GM12878 (cell line): ENCODE measurements at regions not wholly inside any gene's neighbourhood (a gene's known extent, or its start where the extent isn't known, plus 50 kb on each side); places are given as distances from the start of the nearest gene placed in this dataset.

ENCODE experiments used
- BACH1 ChIP-seq: fragments of 450-650 bp; IDR thresholded peaks from 2 replicates; pipeline ENCODE4 v1.6.1; 2017; ENCODE audit warnings: mild to moderate bottlenecking, borderline replicate concordance
- CHD1 ChIP-seq: IDR thresholded peaks from 2 replicates; pipeline ENCODE4 v1.6.1; 2012; ENCODE audit warnings: low read depth, low read length, improper control_type of control experiment
- ESRRA ChIP-seq: IDR thresholded peaks from 2 replicates; pipeline ENCODE4 v1.6.1; 2012; ENCODE audit warnings: mild to moderate bottlenecking, low read length, improper control_type of control experiment
- EZH2 ChIP-seq: IDR thresholded peaks from 2 replicates; pipeline ENCODE4 v1.6.1; 2012; ENCODE audit warnings: low read depth, mild to moderate bottlenecking, control low read depth, inconsistent platforms, low read length, borderline replicate concordance; ENCODE audit not compliant: control insufficient read depth
- JUNB ChIP-seq: IDR thresholded peaks from 2 replicates; pipeline ENCODE4 v1.6.1; 2016; ENCODE audit warnings: antibody characterized with exemption, mild to moderate bottlenecking
- KDM1A ChIP-seq: fragments of 200-600 bp; sonication (generic); IDR thresholded peaks from 2 replicates; pipeline ENCODE4 v1.6.1; 2016; ENCODE audit warnings: borderline replicate concordance
- MTA2 ChIP-seq: fragments of 450-650 bp; IDR thresholded peaks from 2 replicates; pipeline ENCODE4 v1.6.1; 2016; ENCODE audit warnings: low read depth, mild to moderate bottlenecking, moderate library complexity
- RAD21 ChIP-seq: IDR thresholded peaks from 2 replicates; pipeline ENCODE4 v1.6.1; 2011; ENCODE audit warnings: mild to moderate bottlenecking, low read depth, low read length, moderate library complexity; ENCODE audit not compliant: insufficient read depth
- RUNX3 ChIP-seq: IDR thresholded peaks from 2 replicates; pipeline ENCODE4 v1.6.1; 2012; ENCODE audit warnings: low read length, inconsistent platforms
- TF ChIP-seq, protein P1 (sequence below): IDR thresholded peaks from 2 replicates; pipeline ENCODE4 v1.6.1; 2011; ENCODE audit warnings: low read depth, mild to moderate bottlenecking, low read length, moderate library complexity, borderline replicate concordance; ENCODE audit errors: extremely low read depth
- TF ChIP-seq, protein P2 (sequence below), 3 experiments: IDR thresholded peaks in 2 of 3; conservative IDR thresholded peaks in 1 of 3; 2 replicates each; pipeline ENCODE4 v1.5.1; 2011; ENCODE audit warnings: low read depth in 3 of 3, low read length in 3 of 3, mild to moderate bottlenecking in 3 of 3, control low read depth in 2 of 3, moderate library complexity in 2 of 3, inconsistent platforms in 1 of 3, mixed read lengths in 1 of 3; ENCODE audit not compliant: control insufficient read depth in 2 of 3, insufficient read depth in 1 of 3; ENCODE audit errors: extremely low read depth in 1 of 3
- TF ChIP-seq, protein P3 (sequence below): IDR thresholded peaks from 2 replicates; pipeline ENCODE4 v1.6.1; 2012; ENCODE audit warnings: mild to moderate bottlenecking, low read depth, low read length
- TF ChIP-seq, protein P4 (sequence below): IDR thresholded peaks from 2 replicates; pipeline ENCODE4 v1.6.1; 2012; ENCODE audit warnings: low read depth, low read length, improper control_type of control experiment
- TF ChIP-seq, protein P5 (sequence below): IDR thresholded peaks from 2 replicates; pipeline ENCODE4 v1.6.1; 2011; ENCODE audit warnings: low read depth, low read length, improper control_type of control experiment, borderline replicate concordance

DNA sequence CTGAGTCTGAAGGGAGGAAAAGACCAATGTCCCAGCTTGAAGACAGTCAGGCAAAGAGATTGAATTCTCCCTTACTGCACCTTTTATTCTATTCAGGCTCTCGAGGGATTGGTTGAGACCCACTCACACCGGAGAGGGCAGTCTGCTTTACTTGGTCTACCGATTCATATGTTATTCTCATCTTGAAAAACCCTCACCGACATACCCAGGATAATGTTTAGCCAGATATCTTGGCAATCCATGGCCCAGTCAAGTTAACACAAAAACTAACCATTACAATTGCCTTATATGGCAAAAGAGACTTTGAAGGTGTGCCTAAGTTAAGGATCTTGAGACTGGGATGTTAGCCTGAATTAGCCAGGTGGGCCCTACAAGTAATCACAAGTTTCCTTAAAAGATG is 53.8 kb upstream of the BET1 start:
- TF ChIP-seq EZH2 (no peak), KDM1A (no peak), RAD21 (no peak), JUNB (no peak), RUNX3 (no peak), MTA2 (no peak), BACH1 (no peak), ESRRA (no peak), CHD1 (no peak)
- TF ChIP-seq, protein P1, sequence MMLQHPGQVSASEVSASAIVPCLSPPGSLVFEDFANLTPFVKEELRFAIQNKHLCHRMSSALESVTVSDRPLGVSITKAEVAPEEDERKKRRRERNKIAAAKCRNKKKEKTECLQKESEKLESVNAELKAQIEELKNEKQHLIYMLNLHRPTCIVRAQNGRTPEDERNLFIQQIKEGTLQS, result no peak
- TF ChIP-seq, protein P2, sequence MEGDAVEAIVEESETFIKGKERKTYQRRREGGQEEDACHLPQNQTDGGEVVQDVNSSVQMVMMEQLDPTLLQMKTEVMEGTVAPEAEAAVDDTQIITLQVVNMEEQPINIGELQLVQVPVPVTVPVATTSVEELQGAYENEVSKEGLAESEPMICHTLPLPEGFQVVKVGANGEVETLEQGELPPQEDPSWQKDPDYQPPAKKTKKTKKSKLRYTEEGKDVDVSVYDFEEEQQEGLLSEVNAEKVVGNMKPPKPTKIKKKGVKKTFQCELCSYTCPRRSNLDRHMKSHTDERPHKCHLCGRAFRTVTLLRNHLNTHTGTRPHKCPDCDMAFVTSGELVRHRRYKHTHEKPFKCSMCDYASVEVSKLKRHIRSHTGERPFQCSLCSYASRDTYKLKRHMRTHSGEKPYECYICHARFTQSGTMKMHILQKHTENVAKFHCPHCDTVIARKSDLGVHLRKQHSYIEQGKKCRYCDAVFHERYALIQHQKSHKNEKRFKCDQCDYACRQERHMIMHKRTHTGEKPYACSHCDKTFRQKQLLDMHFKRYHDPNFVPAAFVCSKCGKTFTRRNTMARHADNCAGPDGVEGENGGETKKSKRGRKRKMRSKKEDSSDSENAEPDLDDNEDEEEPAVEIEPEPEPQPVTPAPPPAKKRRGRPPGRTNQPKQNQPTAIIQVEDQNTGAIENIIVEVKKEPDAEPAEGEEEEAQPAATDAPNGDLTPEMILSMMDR (IDR thresholded peaks at IDR 0.05 in 2 of 3, conservative IDR thresholded peaks at IDR 0.05 in 1 of 3; ENCODE audit: control insufficient read depth in 2 of 3, extremely low read depth in 1 of 3, insufficient read depth in 1 of 3, low read depth in 3 of 3, low read length in 3 of 3), result no peak
- TF ChIP-seq, protein P3, sequence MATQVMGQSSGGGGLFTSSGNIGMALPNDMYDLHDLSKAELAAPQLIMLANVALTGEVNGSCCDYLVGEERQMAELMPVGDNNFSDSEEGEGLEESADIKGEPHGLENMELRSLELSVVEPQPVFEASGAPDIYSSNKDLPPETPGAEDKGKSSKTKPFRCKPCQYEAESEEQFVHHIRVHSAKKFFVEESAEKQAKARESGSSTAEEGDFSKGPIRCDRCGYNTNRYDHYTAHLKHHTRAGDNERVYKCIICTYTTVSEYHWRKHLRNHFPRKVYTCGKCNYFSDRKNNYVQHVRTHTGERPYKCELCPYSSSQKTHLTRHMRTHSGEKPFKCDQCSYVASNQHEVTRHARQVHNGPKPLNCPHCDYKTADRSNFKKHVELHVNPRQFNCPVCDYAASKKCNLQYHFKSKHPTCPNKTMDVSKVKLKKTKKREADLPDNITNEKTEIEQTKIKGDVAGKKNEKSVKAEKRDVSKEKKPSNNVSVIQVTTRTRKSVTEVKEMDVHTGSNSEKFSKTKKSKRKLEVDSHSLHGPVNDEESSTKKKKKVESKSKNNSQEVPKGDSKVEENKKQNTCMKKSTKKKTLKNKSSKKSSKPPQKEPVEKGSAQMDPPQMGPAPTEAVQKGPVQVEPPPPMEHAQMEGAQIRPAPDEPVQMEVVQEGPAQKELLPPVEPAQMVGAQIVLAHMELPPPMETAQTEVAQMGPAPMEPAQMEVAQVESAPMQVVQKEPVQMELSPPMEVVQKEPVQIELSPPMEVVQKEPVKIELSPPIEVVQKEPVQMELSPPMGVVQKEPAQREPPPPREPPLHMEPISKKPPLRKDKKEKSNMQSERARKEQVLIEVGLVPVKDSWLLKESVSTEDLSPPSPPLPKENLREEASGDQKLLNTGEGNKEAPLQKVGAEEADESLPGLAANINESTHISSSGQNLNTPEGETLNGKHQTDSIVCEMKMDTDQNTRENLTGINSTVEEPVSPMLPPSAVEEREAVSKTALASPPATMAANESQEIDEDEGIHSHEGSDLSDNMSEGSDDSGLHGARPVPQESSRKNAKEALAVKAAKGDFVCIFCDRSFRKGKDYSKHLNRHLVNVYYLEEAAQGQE, result no peak
- TF ChIP-seq, protein P4, sequence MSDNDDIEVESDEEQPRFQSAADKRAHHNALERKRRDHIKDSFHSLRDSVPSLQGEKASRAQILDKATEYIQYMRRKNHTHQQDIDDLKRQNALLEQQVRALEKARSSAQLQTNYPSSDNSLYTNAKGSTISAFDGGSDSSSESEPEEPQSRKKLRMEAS, result no peak
- TF ChIP-seq, protein P5, sequence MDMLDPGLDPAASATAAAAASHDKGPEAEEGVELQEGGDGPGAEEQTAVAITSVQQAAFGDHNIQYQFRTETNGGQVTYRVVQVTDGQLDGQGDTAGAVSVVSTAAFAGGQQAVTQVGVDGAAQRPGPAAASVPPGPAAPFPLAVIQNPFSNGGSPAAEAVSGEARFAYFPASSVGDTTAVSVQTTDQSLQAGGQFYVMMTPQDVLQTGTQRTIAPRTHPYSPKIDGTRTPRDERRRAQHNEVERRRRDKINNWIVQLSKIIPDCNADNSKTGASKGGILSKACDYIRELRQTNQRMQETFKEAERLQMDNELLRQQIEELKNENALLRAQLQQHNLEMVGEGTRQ, result no peak
